Esophagus muscularis mucosa (tissue), 3 donors: ENCODE measurements at regions not wholly inside any gene's neighbourhood (a gene's known extent, or its start where the extent isn't known, plus 50 kb on each side); places are given as distances from the start of the nearest gene placed in this dataset.

ENCODE experiments used
- CTCF ChIP-seq, 3 experiments: fragments of 200-600 bp in 2 of 3; fragments of 450-650 bp in 1 of 3; sonication (generic) in 2 of 3; IDR thresholded peaks; one replicate each; pipeline ENCODE4 v1.5.1; 2017 to 2019; ENCODE audit warnings: antibody characterized with exemption in 3 of 3, mild to moderate bottlenecking in 2 of 3, moderate library complexity in 1 of 3
- POLR2A ChIP-seq: fragments of 450-650 bp; IDR thresholded peaks from one replicate; pipeline ENCODE4 v1.6.1; 2017; ENCODE audit warnings: antibody characterized with exemption, moderate library complexity, mild to moderate bottlenecking, low read depth

- TF ChIP-seq CTCF (IDR thresholded peaks at IDR 0.05) (no peak), POLR2A (no peak)
Measured at GRCh38 chr4:17068891-17069290, 170.4 kb upstream of the LDB2 start.
